Kidney (tissue), 13 donors: ENCODE measurements at regions not wholly inside any gene's neighbourhood (a gene's known extent, or its start where the extent isn't known, plus 50 kb on each side); places are given as distances from the start of the nearest gene placed in this dataset.
"Not testable (repeated sequence)": the region's sequence is repeated elsewhere in the genome, so short reads cannot be mapped to it uniquely, and the experiment has no call there.

Source experiments
- DNase-seq, 5 donors: peaks; one replicate each; pipeline ENCODE4 v3.0.0-alpha.2; 2013 to 2020
- FAIRE-seq: peaks from 2 replicates; lab custom pipeline; 2012; peaks lifted over from hg19 to GRCh38; lab: Jason Lieb, UNC
- H3K27ac ChIP-seq, 2 donors: one replicate each; pipeline ENCODE4 v1.7.0; 2013; ENCODE audit warnings: low read depth in 2 of 2, low read length in 2 of 2, inconsistent platforms in 1 of 2
- H3K27me3 ChIP-seq: one replicate; pipeline ENCODE4 v1.7.1; 2013; ENCODE audit warnings: low read length, inconsistent platforms; ENCODE audit not compliant: control insufficient read depth, insufficient read depth
- H3K36me3 ChIP-seq, 3 donors: one replicate each; pipeline versions ENCODE4 v1.7.0 to v1.7.1; 2013; ENCODE audit warnings: low read length in 3 of 3, control low read depth in 1 of 3, inconsistent platforms in 1 of 3; ENCODE audit not compliant: insufficient read depth in 3 of 3, control insufficient read depth in 2 of 3
- H3K4me1 ChIP-seq, 3 donors: one replicate each; pipeline versions ENCODE4 v1.7.0 to v1.7.1; 2013; ENCODE audit warnings: low read length in 3 of 3, inconsistent platforms in 1 of 3, low read depth in 1 of 3; ENCODE audit not compliant: control insufficient read depth in 2 of 3, insufficient read depth in 2 of 3
- H3K4me3 ChIP-seq, 3 donors: one replicate each; pipeline versions ENCODE4 v1.7.0 to v1.8.1; 2013; ENCODE audit warnings: low read length in 3 of 3, control low read depth in 1 of 3, inconsistent platforms in 1 of 3
- H3K9ac ChIP-seq, 3 donors: one replicate each; pipeline versions ENCODE4 v1.7.0 to v1.7.1; 2013; ENCODE audit warnings: low read length in 3 of 3, control low read depth in 1 of 3, inconsistent platforms in 1 of 3
- H3K9me3 ChIP-seq, 3 donors: one replicate each; pipeline versions ENCODE4 v1.7.0 to v1.7.1; 2013; ENCODE audit warnings: low read length in 3 of 3, control low read depth in 1 of 3, inconsistent platforms in 1 of 3; ENCODE audit not compliant: control insufficient read depth in 2 of 3, insufficient read depth in 1 of 3
- CTCF ChIP-seq: IDR thresholded peaks from 3 replicates; pipeline ENCODE4 v1.5.1; 2012; ENCODE audit warnings: mild to moderate bottlenecking, moderate library complexity, borderline replicate concordance; ENCODE audit not compliant: insufficient read depth; ENCODE audit errors: extremely low read depth
- intact Hi-C: fragments of 100-400 bp; cut with DNase I; formaldehyde crosslinking; loops from one replicate; pipeline ENCODE4 v1.11.1; 2022
- donor health status: control.
- donor health status: control.
- donor health status: control.
- donor health status: control.
- donor health status: control.
- donor health status: DM: yes; HTN: yes; CAD: no.
- donor health status: Normal renal cell carcinoma (clear cell type).

GRCh38 chr20:16864069-16864468 is 115.9 kb downstream of the OTOR start:
- H3K4me3 ChIP-seq, result no peak overlapping the region
- H3K9ac ChIP-seq, result no peak overlapping the region
- H3K4me1 ChIP-seq, result no peaks in the 10 kb centered on the region
- intact Hi-C loops, result loop anchor here (5.0 kb wide), 1 partner anchor 348 kb away; no protein-coding TSS in a partner anchor
- H3K27ac ChIP-seq, result no peak overlapping the region
- H3K9me3 ChIP-seq, result no peaks in the 10 kb centered on the region
- no peaks in the 10 kb centered on the region for H3K27me3 ChIP-seq
- no peak for TF ChIP-seq CTCF
- DNase-seq (no peak), FAIRE-seq (no peak)
- no peaks in the 10 kb centered on the region for H3K36me3 ChIP-seq

- intact Hi-C loops, result loop anchor here (5.0 kb wide), 1 partner anchor 347 kb away; no protein-coding TSS in a partner anchor
- Histone ChIP-seq H3K9me3 (no peaks in the 10 kb centered on the region), H3K36me3 (no peaks in the 10 kb centered on the region), H3K27me3 (no peaks in the 10 kb centered on the region), H3K4me1 (no peaks in the 10 kb centered on the region), H3K9ac (no peak overlapping the region), H3K27ac (no peak overlapping the region), H3K4me3 (no peak overlapping the region)
- no peak for TF ChIP-seq CTCF
- no peak for DNase-seq
- FAIRE-seq, result no peak
Observed at GRCh38 chr20:16864963-16865362, 116.8 kb downstream of the OTOR start.

GRCh38 chr20:16865406-16865805 is 117.2 kb downstream of the OTOR start:
- Histone ChIP-seq H3K36me3 (no peaks in the 10 kb centered on the region), H3K9ac (no peak overlapping the region), H3K4me1 (no peaks in the 10 kb centered on the region), H3K4me3 (no peak overlapping the region), H3K27me3 (no peaks in the 10 kb centered on the region), H3K27ac (no peak overlapping the region), H3K9me3 (no peaks in the 10 kb centered on the region)
- DNase-seq, result no peak
- no peak for FAIRE-seq
- intact Hi-C loops, result no loop called here
- no peak for TF ChIP-seq CTCF

GRCh38 chr20:16873124-16873523 is 125.0 kb downstream of the OTOR start:
- H3K4me1 ChIP-seq, H3K36me3 ChIP-seq, FAIRE-seq, intact Hi-C loops, H3K4me3 ChIP-seq, H3K9me3 ChIP-seq, H3K27me3 ChIP-seq, H3K9ac ChIP-seq, H3K27ac ChIP-seq, DNase-seq: not testable (repeated sequence)
